ENCODE measurements at regions not wholly inside any gene's neighbourhood (a gene's known extent, or its start where the extent isn't known, plus 50 kb on each side); places are given as distances from the start of the nearest gene placed in this dataset.

DNA sequence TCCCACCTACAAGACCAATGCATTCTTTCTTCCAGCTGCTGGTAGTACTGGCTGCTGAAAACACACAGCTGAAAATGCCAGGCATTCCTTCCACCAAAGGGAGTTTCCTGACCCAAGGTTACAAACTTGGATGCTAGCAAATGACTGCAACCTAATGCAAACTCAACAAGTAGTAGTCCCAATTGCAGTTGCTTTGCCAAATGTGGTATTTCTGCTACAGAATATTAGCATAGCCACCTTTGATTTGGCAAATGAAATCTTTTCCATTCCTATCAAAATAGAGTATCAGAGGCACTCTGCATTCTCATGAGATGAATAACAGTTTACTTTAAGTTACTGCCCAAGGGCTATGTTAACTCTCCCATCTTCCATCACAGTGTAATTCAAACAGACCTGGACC is 172.0 kb upstream of the ARHGAP42 start:
- BruUV-seq (replicated peaks) = no TSS peak
- Histone ChIP-seq H3K27me3 (replicated peaks; ENCODE audit: insufficient read depth, low read depth, low read length, poor library complexity) (no peaks in the 10 kb centered on the region), H3K4me3 (ENCODE audit: low read depth, low read length, poor library complexity, severe bottlenecking) (no peak overlapping the region), H3K27ac (ENCODE audit: low read depth, low read length, poor library complexity, severe bottlenecking) (no peak overlapping the region), H3K9me3 (ENCODE audit: low read depth, low read length, poor library complexity, severe bottlenecking) (no peaks in the 10 kb centered on the region), H3K36me3 (ENCODE audit: insufficient read depth, low read length, poor library complexity, severe bottlenecking) (no peaks in the 10 kb centered on the region), H3K4me1 (ENCODE audit: insufficient read depth, low read length, poor library complexity, severe bottlenecking) (no peaks in the 10 kb centered on the region)
- DNase-seq (ENCODE audit: low spot score) = no peak
- POLR2A ChIA-PET (ENCODE audit: low non-redundant PET) = no interaction called here
- CTCF ChIA-PET = no interaction called here
- intact Hi-C loops (cut with micrococcal nuclease; ENCODE audit: unreplicated experiment) = no loop called here
- TF ChIP-seq, protein P1, sequence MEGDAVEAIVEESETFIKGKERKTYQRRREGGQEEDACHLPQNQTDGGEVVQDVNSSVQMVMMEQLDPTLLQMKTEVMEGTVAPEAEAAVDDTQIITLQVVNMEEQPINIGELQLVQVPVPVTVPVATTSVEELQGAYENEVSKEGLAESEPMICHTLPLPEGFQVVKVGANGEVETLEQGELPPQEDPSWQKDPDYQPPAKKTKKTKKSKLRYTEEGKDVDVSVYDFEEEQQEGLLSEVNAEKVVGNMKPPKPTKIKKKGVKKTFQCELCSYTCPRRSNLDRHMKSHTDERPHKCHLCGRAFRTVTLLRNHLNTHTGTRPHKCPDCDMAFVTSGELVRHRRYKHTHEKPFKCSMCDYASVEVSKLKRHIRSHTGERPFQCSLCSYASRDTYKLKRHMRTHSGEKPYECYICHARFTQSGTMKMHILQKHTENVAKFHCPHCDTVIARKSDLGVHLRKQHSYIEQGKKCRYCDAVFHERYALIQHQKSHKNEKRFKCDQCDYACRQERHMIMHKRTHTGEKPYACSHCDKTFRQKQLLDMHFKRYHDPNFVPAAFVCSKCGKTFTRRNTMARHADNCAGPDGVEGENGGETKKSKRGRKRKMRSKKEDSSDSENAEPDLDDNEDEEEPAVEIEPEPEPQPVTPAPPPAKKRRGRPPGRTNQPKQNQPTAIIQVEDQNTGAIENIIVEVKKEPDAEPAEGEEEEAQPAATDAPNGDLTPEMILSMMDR (conservative IDR thresholded peaks at IDR 0.05; ENCODE audit: low read depth, low read length) = no peak
- TF ChIP-seq EZH2 (IDR thresholded peaks at IDR 0.05; ENCODE audit: borderline replicate concordance, low read depth, low read length, poor library complexity, severe bottlenecking) = no peak

DNA sequence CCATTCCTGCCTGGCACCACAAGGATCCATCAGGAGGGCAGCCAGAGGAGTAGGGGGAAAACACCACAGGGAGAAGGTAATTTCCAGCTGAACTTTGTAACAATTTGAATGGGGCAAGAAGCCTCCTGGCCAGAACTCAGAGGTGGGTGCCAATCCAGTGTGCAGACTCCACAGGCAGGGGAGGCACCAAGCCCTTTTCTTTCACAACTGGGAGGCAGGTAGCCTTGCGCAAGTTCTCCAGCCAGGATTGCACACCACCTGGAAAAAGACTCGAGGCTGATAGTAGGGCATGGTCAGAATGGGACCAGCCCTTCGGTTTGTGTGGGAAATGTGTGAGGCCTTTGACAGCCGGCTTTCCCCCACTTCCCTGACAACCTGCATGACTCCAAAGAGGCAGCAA is 161.9 kb upstream of the ARHGAP42 start:
- TF ChIP-seq, protein P1 (conservative IDR thresholded peaks at IDR 0.05; ENCODE audit: low read depth, low read length) = no peak
- TF ChIP-seq EZH2 (IDR thresholded peaks at IDR 0.05; ENCODE audit: borderline replicate concordance, low read depth, low read length, poor library complexity, severe bottlenecking) = no peak
- H3K9me3 ChIP-seq (ENCODE audit: low read depth, low read length, poor library complexity, severe bottlenecking) = peaks cover 8% of the 10 kb centered on the region
- intact Hi-C loops (cut with micrococcal nuclease; ENCODE audit: unreplicated experiment) = no loop called here
- no peak overlapping the region for H3K27ac ChIP-seq (ENCODE audit: low read depth, low read length, poor library complexity, severe bottlenecking)
- H3K4me3 ChIP-seq (ENCODE audit: low read depth, low read length, poor library complexity, severe bottlenecking) = no peak overlapping the region
- no TSS peak for BruUV-seq (replicated peaks)
- H3K27me3 ChIP-seq (replicated peaks; ENCODE audit: insufficient read depth, low read depth, low read length, poor library complexity) = no peaks in the 10 kb centered on the region
- no peaks in the 10 kb centered on the region for H3K36me3 ChIP-seq (ENCODE audit: insufficient read depth, low read length, poor library complexity, severe bottlenecking)
- CTCF ChIA-PET = interaction anchor here (1.0 kb wide), 1 partner anchor 614 kb away, joined by 5 read pairs; no protein-coding TSS in a partner anchor
- POLR2A ChIA-PET (ENCODE audit: low non-redundant PET) = no interaction called here
- H3K4me1 ChIP-seq (ENCODE audit: insufficient read depth, low read length, poor library complexity, severe bottlenecking) = no peaks in the 10 kb centered on the region
- DNase-seq (ENCODE audit: low spot score) = no peak

DNA sequence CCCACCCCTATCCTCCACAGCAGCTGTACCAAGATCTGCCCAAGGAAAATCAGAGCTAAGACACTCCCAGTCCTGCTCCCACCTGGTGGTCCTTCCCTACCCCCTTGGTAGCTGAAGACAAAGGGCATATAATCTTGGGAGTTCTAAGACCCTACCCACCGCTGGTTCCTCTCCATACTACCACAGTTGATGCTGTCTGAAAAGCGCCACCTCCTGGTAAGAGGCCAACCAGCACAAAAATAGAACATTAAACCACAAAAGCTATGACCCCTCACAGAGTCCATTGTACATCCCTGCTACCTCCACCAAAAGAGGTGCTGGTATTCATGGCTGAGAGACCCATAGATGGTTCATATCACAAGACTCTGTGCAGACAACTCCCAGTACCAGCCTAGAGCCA is 161.5 kb upstream of the ARHGAP42 start:
- no peaks in the 10 kb centered on the region for H3K36me3 ChIP-seq (ENCODE audit: insufficient read depth, low read length, poor library complexity, severe bottlenecking)
- H3K9me3 ChIP-seq (ENCODE audit: low read depth, low read length, poor library complexity, severe bottlenecking) = peaks cover 8% of the 10 kb centered on the region
- H3K27ac ChIP-seq (ENCODE audit: low read depth, low read length, poor library complexity, severe bottlenecking) = no peak overlapping the region
- H3K4me1 ChIP-seq (ENCODE audit: insufficient read depth, low read length, poor library complexity, severe bottlenecking) = no peaks in the 10 kb centered on the region
- BruUV-seq (replicated peaks) = no TSS peak
- ChIA-PET CTCF (interaction anchor here (1.0 kb wide), 1 partner anchor 614 kb away, joined by 5 read pairs; no protein-coding TSS in a partner anchor), POLR2A (ENCODE audit: low non-redundant PET) (no interaction called here)
- intact Hi-C loops (cut with micrococcal nuclease; ENCODE audit: unreplicated experiment) = no loop called here
- H3K4me3 ChIP-seq (ENCODE audit: low read depth, low read length, poor library complexity, severe bottlenecking) = no peak overlapping the region
- H3K27me3 ChIP-seq (replicated peaks; ENCODE audit: insufficient read depth, low read depth, low read length, poor library complexity) = no peaks in the 10 kb centered on the region
- DNase-seq (ENCODE audit: low spot score) = peak; percentile 68
- TF ChIP-seq, protein P1 (conservative IDR thresholded peaks at IDR 0.05; ENCODE audit: low read depth, low read length) = peak; percentile 80
- no peak for TF ChIP-seq EZH2 (IDR thresholded peaks at IDR 0.05; ENCODE audit: borderline replicate concordance, low read depth, low read length, poor library complexity, severe bottlenecking)

All from A673 (cell line).